A673 (cell line): ENCODE measurements at regions not wholly inside any gene's neighbourhood (a gene's known extent, or its start where the extent isn't known, plus 50 kb on each side); places are given as distances from the start of the nearest gene placed in this dataset.

Experiments used
- BruUV-seq: library from RNA; stranded (reverse); fragments of 400-500 nt; replicated peaks from 2 replicates; lab custom pipeline; 2021; lab: Mats Ljungman, UMichigan
- CTCF ChIA-PET: fragments of 300-600 bp; sonication (Branson Sonifier 250); formaldehyde crosslinking; loops from one replicate; lab custom pipeline; 2022; ENCODE audit warnings: antibody characterized with exemption; lab: Charles Lee
- POLR2A ChIA-PET: fragments of 300-600 bp; sonication (Branson Sonifier 250); formaldehyde crosslinking; loops from one replicate; lab custom pipeline; 2022; ENCODE audit warnings: antibody characterized with exemption; ENCODE audit not compliant: low non-redundant PET; lab: Charles Lee
- DNase-seq: peaks from one replicate; pipeline ENCODE4 v3.0.0-alpha.2; 2015; ENCODE audit warnings: low spot score
- H3K27ac ChIP-seq: fragments of 200-600 bp; sonication (generic); 2 replicates; pipeline ENCODE4 v1.5.1; 2016; ENCODE audit warnings: mixed run types, low read depth, mild to moderate bottlenecking, mixed read lengths, antibody characterized with exemption, low read length; ENCODE audit not compliant: poor library complexity, severe bottlenecking
- H3K27me3 ChIP-seq: fragments of 200-600 bp; sonication (generic); replicated peaks from 2 replicates; pipeline ENCODE4 v1.6.1; 2017; ENCODE audit warnings: mixed run types, low read depth, mild to moderate bottlenecking, mixed read lengths, antibody characterized with exemption, low read length; ENCODE audit not compliant: insufficient read depth, poor library complexity
- H3K36me3 ChIP-seq: fragments of 200-600 bp; sonication (generic); 2 replicates; pipeline ENCODE4 v1.6.1; 2016; ENCODE audit warnings: mixed run types, mild to moderate bottlenecking, mixed read lengths, antibody characterized with exemption, low read length; ENCODE audit not compliant: insufficient read depth, poor library complexity, severe bottlenecking
- H3K4me1 ChIP-seq: fragments of 200-600 bp; sonication (generic); 2 replicates; pipeline ENCODE4 v1.6.1; 2017; ENCODE audit warnings: mixed run types, mild to moderate bottlenecking, mixed read lengths, antibody characterized with exemption, low read length; ENCODE audit not compliant: insufficient read depth, poor library complexity, severe bottlenecking
- H3K4me3 ChIP-seq: fragments of 200-600 bp; sonication (generic); 2 replicates; pipeline ENCODE4 v1.5.1; 2016; ENCODE audit warnings: low read depth, mixed run types, mild to moderate bottlenecking, mixed read lengths, low read length; ENCODE audit not compliant: poor library complexity, severe bottlenecking
- H3K9me3 ChIP-seq: fragments of 200-600 bp; sonication (generic); 2 replicates; pipeline ENCODE4 v1.6.1; 2016; ENCODE audit warnings: mixed run types, low read depth, mild to moderate bottlenecking, mixed read lengths, antibody characterized with exemption, low read length; ENCODE audit not compliant: poor library complexity, severe bottlenecking
- EZH2 ChIP-seq: fragments of 200-600 bp; sonication (generic); IDR thresholded peaks from 2 replicates; pipeline ENCODE4 v1.6.1; 2017; ENCODE audit warnings: borderline replicate concordance, low read depth, mild to moderate bottlenecking, mixed read lengths, antibody characterized with exemption, low read length; ENCODE audit not compliant: poor library complexity, severe bottlenecking
- intact Hi-C: fragments of 100-400 bp; cut with micrococcal nuclease; formaldehyde crosslinking; loops from one replicate; pipeline ENCODE4 v1.10.0; 2022; ENCODE audit not compliant: unreplicated experiment
- TF ChIP-seq, protein P1 (sequence below): fragments of 300-800, 200-600 bp; sonication (generic); conservative IDR thresholded peaks from 2 replicates; pipeline ENCODE4 v1.5.1; 2017; ENCODE audit warnings: low read depth, mild to moderate bottlenecking, antibody characterized with exemption, low read length, moderate library complexity, mixed read lengths

GRCh38 chr11:80621871-80622270 lies 1181.0 kb upstream of the TENM4 start:
- intact Hi-C loops: no loop called here
- POLR2A ChIA-PET: no interaction called here
- no peaks in the 10 kb centered on the region for H3K9me3 ChIP-seq
- no peak overlapping the region for H3K4me3 ChIP-seq
- DNase-seq: no peak
- H3K27ac ChIP-seq: no peak overlapping the region
- no peaks in the 10 kb centered on the region for H3K27me3 ChIP-seq
- no peaks in the 10 kb centered on the region for H3K4me1 ChIP-seq
- BruUV-seq: no TSS peak
- TF ChIP-seq, protein P1, sequence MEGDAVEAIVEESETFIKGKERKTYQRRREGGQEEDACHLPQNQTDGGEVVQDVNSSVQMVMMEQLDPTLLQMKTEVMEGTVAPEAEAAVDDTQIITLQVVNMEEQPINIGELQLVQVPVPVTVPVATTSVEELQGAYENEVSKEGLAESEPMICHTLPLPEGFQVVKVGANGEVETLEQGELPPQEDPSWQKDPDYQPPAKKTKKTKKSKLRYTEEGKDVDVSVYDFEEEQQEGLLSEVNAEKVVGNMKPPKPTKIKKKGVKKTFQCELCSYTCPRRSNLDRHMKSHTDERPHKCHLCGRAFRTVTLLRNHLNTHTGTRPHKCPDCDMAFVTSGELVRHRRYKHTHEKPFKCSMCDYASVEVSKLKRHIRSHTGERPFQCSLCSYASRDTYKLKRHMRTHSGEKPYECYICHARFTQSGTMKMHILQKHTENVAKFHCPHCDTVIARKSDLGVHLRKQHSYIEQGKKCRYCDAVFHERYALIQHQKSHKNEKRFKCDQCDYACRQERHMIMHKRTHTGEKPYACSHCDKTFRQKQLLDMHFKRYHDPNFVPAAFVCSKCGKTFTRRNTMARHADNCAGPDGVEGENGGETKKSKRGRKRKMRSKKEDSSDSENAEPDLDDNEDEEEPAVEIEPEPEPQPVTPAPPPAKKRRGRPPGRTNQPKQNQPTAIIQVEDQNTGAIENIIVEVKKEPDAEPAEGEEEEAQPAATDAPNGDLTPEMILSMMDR: no peak
- TF ChIP-seq EZH2: no peak
- H3K36me3 ChIP-seq: no peaks in the 10 kb centered on the region
- CTCF ChIA-PET: no interaction called here

DNA sequence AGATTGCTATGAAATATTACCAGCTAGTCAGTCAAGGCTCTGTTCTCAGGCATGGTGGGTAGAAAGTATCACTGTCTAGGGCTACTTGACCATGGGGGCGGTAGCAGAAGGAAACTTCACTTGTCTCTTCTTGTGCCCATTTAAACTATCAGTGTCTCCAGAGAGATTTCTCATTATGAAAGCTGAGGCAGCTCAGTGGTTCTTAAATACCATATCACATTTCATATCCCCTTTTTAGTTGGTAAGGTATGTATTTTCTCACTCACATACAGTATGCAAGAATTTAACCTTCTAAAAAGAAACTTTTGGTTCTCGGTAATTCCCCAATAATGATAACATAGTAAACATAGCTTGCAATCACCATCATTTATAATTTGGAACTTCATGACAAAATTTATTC lies 1180.0 kb upstream of the TENM4 start:
- no peak for TF ChIP-seq EZH2
- TF ChIP-seq, protein P1: no peak
- no peaks in the 10 kb centered on the region for H3K27me3 ChIP-seq
- H3K4me1 ChIP-seq: no peaks in the 10 kb centered on the region
- ChIA-PET CTCF (no interaction called here), POLR2A (no interaction called here)
- no peaks in the 10 kb centered on the region for H3K36me3 ChIP-seq
- no peaks in the 10 kb centered on the region for H3K9me3 ChIP-seq
- intact Hi-C loops: no loop called here
- no TSS peak for BruUV-seq
- no peak overlapping the region for H3K4me3 ChIP-seq
- no peak overlapping the region for H3K27ac ChIP-seq
- no peak for DNase-seq

DNA sequence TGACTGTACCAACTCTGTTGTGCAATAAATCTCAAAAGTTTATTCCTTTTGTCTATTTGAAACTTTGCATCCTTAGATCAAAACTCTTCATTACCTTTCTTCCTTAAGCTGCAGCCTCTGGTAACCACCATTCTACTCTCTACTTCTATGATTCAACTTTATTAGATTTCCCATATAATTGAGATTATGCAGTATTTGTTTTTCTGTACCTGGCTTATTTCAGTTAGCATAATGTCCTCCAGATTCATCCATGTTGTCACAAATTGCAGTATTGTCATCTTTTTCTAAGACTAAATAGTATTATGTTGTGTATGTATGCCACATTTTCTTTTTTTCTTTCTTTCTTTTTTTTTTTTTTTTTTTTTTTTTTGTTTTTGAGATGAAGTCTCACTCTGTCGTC lies 1176.3 kb upstream of the TENM4 start:
- no peak for TF ChIP-seq EZH2
- TF ChIP-seq, protein P1: no peak
- Histone ChIP-seq H3K36me3 (no peaks in the 10 kb centered on the region), H3K9me3 (no peaks in the 10 kb centered on the region), H3K27me3 (no peaks in the 10 kb centered on the region), H3K27ac (no peak overlapping the region), H3K4me3 (no peak overlapping the region), H3K4me1 (no peaks in the 10 kb centered on the region)
- BruUV-seq: no TSS peak
- no peak for DNase-seq
- intact Hi-C loops: no loop called here
- ChIA-PET CTCF (no interaction called here), POLR2A (no interaction called here)
